NCI-H345 treated with DMSO at 0.1 percent for 48 hours (cell line): ENCODE measurements at regions not wholly inside any gene's neighbourhood (a gene's known extent, or its start where the extent isn't known, plus 50 kb on each side); places are given as distances from the start of the nearest gene placed in this dataset.

Experiments used
- DNase-seq: peaks from one replicate; lab custom pipeline; 2025; ENCODE audit not compliant: unreplicated experiment; lab: John Stamatoyannopoulos, UW

DNA sequence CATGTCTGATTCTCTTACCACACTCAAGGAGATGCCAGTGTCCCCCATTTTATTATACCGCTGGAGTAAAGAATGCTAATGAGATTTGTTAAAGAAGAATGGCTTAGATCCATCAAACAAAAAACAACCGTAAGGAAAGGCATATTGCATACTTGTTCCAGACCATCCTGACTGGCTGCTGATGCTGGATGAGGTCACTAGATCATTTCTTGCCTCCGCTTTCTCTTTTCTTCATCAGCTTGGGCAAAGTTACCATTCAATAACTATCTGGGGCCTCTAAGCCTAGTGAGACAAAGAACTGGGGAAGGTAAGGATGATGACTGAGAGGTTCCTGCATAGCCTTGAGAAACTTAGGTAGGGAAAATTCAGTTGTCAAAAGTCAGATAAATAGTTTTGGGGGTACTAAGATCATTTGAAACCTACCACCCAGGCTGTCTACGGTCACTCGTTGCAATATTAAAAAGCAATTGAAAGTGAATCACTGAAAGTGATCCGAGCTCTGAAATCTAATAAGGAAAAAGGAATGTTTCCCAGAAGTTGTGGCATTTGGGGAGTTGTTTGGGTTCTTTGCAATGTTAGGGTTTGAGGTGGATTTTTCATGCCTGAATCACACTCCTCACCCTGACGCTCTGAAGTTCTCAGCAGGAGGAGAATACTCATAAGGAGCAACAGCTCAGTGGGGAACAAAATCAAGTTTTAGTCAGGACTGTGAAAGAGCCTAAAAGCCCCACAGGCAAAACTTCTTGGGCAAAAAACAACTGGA is 176.8 kb downstream of the HHIPL2 start:
- DNase-seq = no peak

- no peak for DNase-seq
Measured at GRCh38 chr1:222370081-222370912, 177.6 kb downstream of the HHIPL2 start.

DNA sequence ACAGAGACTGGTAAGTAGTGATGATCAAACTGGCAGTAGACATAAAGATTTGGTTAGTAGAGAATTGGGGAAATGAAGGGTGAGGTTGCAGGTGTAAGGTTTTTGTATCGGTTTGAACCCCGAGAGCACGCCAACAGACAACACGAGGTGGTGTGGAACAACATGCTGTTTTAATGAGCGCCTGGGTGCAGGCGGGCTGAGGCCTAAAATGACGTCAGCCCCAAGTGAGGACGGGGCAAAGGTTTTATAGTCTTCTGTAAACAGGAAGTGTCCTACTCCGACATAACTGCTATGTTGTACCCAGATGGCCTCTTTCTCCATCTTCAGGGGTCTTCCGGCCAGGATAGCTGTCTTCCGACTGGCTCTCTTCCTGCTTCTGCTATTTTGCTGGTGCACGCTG is 178.8 kb downstream of the HHIPL2 start:
- DNase-seq = no peak

DNA sequence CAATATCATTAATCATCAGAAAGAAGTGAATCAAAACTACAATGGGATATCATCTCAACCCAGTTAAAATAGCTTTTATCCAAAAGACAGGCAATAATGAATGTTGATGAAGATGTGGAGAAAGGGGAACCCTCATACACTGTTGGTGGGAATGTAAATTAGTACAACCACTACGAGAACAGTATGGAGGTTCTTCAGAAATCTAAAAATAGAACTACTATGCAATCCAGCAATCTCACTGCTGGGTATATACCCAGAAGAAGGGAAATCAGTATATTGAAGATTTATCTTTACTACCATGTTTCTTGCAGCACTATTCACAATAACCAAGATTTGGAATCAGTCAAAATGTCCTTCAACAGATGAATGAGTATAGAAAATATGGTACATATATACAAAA is 189.8 kb downstream of the HHIPL2 start:
- DNase-seq = no peak

- no peak for DNase-seq
Measured at GRCh38 chr1:222357252-222357651, 190.7 kb downstream of the HHIPL2 start.

DNA sequence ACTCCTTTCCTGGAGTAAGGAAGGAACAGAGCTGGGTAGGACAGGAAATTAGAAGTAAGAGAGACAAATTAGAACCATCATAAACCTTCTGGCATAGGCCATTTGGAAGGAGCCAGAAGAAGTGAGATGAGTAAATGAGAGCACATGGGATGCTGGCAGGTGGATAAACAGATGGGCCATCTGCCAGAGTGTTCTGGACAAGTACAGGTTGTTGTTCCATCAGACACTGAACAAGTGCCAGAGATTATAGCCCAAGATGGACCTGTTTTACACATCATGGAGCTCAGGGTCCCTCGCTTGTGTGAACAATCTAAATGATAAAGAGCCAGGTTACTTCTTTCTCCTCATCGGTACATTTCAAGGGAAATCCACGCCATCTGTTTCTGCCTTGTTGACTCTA is 200.3 kb downstream of the HHIPL2 start:
- DNase-seq = no peak

DNA sequence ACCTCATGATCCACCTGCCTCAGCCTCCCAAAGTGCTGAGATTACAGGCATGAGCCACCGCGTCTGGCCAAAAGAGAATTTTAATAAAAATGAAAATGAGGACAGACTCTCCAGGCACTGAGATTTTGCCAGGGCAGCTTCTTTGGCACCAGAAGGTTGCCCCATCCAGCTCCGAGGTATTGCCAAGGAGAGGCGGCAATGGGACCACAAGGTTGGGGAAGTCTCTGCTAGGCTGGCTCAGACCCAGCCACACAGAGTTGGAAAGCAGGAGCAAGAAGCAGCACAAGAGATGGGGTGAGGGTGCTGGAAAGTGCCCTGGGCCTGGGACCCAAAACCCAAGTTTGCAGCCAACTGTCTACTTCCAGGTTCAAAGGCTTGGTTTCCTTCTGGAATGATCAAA is 200.9 kb downstream of the HHIPL2 start:
- no peak for DNase-seq

DNA sequence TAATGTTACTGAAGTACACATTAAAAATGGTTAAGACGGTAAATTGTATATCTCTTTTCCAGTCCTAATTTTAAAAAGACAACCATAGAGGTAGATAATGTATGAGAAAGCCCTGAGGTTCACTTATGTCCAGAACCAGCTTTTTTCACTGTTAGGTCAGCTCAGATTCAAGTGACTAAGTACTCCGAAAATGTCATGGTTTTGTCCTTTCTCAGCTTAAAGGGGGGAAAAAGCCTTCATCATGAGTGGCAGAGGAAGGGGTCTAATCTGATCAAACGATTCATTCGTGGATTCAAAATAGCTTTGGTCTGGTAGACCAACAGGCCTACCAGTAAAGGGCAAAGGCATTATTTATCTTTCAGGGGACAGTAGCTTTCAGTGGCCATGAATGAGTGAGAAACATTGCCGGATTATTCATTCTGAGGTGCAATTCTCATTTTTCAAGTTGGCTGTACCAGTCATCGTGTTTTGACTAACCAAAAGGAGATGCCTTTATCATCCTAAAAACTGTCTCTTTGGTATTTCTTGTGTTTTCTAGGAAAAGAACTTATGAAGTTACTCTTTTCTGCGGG is 208.4 kb downstream of the HHIPL2 start:
- no peak for DNase-seq

- no peak for DNase-seq
Measured at GRCh38 chr1:222335586-222335985, 212.3 kb downstream of the HHIPL2 start.

DNA sequence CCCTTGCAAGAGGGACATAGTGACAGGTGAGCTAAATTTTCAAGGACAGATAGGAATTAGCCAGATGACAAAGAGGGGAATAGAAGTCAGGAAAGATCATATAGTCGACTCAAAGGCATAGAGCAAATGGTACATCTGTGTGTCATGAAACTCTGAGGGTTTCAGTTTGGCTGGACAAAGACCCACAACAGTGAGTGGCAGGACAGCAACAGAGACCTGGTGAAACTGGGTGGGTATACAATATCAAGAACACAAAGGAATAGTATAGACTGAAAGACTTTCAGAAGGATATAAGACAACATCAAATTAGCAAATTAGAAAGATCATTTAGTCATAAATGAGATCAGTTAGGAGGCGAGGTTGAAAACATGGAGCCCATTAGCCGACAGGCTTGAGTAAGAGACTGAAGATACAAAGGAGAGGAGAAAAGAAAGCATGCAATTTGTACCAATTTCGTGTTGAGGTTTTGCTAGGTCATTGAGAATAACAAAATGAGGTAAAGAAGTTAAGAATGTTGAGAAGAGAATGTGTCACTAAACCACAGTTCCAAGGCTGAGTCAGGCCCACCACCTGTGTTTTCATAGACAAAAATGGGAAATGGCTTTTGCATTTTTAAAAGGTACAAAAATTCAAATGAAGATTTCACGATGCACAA is 213.8 kb downstream of the HHIPL2 start:
- DNase-seq = no peak

GRCh38 chr1:222331765-222332164 is 216.1 kb downstream of the HHIPL2 start:
- DNase-seq = no peak

DNA sequence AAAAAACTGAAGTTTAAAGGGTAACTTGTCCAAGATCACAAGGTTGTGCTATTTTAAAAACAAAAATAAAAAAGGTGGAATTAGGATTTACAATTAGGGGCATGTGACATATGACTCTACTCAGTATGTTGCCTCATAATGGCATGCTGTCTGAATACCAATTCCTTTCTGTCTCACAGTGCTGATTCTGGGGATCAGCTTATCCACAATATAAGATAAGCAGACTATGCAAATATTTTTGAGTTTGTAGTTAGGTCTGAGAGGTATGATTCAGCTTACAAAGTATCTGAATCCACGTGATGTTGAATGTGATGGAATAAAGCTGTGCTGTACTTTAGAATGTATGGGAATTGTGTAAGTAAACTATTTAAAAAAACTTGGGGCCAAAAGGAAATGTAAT is 216.6 kb downstream of the HHIPL2 start:
- no peak for DNase-seq

DNA sequence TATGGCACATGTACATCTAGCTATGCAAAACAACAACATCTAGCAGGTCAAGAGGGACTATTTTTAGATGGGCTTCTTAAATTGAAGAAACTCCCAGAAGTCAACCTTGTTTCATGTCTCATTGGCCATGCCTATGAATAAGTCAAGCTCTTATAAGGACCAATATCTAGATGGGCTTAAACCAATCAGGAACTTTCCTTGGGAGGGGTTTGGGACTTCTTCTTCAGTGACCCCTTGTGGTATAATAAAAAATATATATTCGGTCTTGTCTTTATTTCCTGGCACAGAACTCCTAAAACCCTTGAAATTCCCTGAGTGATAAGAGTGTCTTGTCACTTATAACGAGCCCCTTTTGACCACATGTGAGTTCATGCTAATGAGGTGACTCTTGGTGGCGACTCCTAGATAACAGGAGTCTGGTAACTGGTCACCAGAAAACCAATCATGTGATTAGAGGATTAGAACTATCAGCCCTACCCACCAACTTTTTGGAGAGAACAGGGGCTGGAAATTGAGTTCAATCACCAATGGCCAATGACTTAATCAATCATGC is 218.3 kb downstream of the HHIPL2 start:
- DNase-seq = no peak

DNA sequence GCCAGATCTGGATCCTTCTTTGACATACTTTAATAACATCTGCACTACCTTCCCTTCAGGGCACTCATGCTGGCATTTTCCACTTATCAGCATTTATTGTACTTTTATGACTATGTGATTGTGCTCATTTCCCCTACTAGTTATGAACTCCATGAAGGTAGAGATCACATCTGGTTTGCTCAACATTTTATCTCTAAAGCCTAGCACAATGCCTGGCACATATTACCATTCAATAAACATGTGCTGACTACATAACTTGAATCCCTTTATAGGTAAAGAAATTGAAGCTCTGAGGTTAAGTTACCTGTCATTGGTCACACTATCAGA is 221.2 kb downstream of the HHIPL2 start:
- no peak for DNase-seq

DNA sequence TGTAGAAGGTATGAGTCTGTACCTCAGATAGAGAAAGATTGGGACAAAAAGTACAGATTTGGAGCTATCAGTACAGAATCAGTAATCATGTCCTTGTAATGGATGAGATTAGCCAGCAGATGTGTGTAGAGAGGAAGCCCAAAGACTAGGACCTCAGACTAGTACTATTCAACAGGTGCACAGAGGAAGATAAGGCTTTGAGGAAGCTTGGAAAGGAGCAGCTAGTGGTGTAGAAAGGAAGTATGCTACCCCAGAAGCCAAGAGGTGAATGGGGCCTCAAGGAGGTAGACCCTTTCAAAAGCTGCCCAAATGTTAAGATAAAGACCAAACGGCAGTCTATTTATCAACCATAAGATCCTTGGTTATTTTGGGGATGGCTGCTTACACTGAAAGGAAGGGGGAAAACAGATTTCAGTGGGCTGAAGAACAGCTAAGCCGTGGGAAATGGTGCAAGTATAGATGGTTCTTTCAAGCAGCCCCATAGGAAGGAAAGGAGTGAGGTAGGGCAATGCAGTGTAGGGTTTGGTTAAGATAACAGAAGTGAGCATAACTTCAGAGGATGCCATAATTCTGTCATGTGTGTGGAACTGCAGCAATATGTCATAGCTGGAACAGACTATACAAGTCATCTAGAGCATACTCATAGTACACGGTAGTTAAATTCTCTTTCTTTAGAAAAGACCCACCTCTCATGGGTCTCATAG is 221.7 kb downstream of the HHIPL2 start:
- no peak for DNase-seq

DNA sequence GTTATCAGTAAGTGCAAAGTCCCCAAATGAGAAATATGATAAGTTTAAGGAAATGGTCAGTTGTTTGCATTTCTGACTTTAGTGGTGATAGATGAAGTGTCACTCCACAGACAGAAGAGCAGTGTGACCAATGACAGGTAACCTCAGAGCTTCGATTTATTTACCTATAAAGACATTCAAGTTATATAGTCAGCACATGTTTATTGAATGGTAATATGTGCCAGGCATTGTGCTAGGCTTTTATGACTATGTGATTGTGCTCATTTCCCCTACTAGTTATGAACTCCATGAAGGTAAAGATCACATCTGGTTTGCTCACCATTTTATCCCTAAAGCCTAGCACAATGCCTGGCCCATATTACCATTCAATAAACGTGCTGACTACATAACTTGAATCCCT is 222.4 kb downstream of the HHIPL2 start:
- DNase-seq = no peak

DNA sequence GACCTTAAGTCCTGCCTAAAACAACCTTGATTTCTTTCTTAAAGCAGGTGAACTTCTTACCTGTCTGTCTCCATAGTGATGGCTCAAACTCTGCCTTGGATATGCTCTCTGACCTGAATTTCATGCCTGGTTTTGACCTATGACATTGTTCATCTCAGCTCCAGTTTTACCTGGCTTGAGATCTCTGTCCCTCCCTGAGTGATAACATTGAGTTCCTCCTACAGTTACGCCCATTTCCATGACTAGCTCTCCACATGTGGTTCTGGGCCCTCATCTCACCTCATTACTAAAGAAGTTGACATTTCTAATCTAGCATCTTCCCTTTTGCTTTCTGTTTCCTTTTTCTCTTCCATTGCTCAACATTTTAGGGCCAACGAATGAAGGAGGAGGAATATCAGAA is 233.1 kb downstream of the HHIPL2 start:
- no peak for DNase-seq

GRCh38 chr1:222310836-222311235 is 237.1 kb downstream of the HHIPL2 start:
- DNase-seq = no peak

GRCh38 chr1:222307621-222308020 is 240.3 kb downstream of the HHIPL2 start:
- DNase-seq = no peak

- no peak for DNase-seq
Measured at GRCh38 chr1:222306512-222306911, 241.4 kb downstream of the HHIPL2 start.

DNA sequence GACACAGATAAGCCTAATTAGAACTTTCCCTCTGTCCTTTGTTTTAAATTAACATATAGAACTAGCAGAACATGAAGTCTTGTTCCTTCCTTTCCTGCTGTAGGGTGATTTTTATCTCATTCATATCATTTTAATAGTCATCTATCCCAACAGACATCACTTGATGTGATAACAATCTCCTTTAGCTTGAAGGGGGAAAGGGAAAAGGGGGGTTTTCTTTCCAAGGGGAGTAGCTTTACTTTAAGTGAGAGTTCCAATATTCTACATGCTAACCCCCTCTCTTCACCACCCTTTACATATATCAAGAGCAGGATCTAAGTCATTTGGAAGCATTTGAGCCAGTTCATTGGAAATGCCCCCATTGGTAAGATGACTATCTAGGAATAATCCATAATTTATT is 241.9 kb downstream of the HHIPL2 start:
- no peak for DNase-seq
